GM12878 (cell line): ENCODE measurements at regions not wholly inside any gene's neighbourhood (a gene's known extent, or its start where the extent isn't known, plus 50 kb on each side); places are given as distances from the start of the nearest gene placed in this dataset.

ENCODE experiments used
- BMI1 ChIP-seq: fragments of 450-650 bp; IDR thresholded peaks from 2 replicates; pipeline ENCODE4 v1.6.1; 2016; ENCODE audit warnings: mild to moderate bottlenecking, moderate library complexity, borderline replicate concordance
- CEBPB ChIP-seq, 2 experiments: fragments of 150-350 bp in 1 of 2; IDR thresholded peaks; 2 replicates each; pipeline ENCODE4 v1.6.1; 2012 to 2014; ENCODE audit warnings: low read depth in 2 of 2, low read length in 2 of 2, borderline replicate concordance in 1 of 2, inconsistent platforms in 1 of 2
- E2F8 ChIP-seq: fragments of 450-650 bp; IDR thresholded peaks from 2 replicates; pipeline ENCODE4 v1.6.1; 2018; ENCODE audit warnings: mild to moderate bottlenecking, low read depth, moderate library complexity; ENCODE audit not compliant: partially characterized antibody
- ETV6 ChIP-seq, 2 experiments: fragments of 450-650 bp in 1 of 2; IDR thresholded peaks in 1 of 2; conservative IDR thresholded peaks in 1 of 2; 2 replicates each; pipeline ENCODE4 v1.6.1; 2014; ENCODE audit warnings: antibody characterized with exemption in 1 of 2, borderline replicate concordance in 1 of 2, low read depth in 1 of 2, mild to moderate bottlenecking in 1 of 2, moderate library complexity in 1 of 2
- HDAC2 ChIP-seq: fragments of 200-600 bp; sonication (generic); IDR thresholded peaks from 2 replicates; pipeline ENCODE4 v1.6.1; 2017
- NFYA ChIP-seq: IDR thresholded peaks from 2 replicates; pipeline ENCODE4 v1.6.1; 2011; ENCODE audit warnings: low read depth, mild to moderate bottlenecking, low read length, improper control_type of control experiment, borderline replicate concordance
- POU2F2 ChIP-seq: IDR thresholded peaks from 3 replicates; pipeline ENCODE4 v1.6.1; 2011; ENCODE audit warnings: low read depth, mild to moderate bottlenecking, low read length, borderline replicate concordance
- PRDM15 ChIP-seq: fragments of 450-650 bp; formaldehyde crosslinking; IDR thresholded peaks from 2 replicates; pipeline ENCODE4 v1.4.0; 2020; ENCODE audit warnings: mild to moderate bottlenecking, moderate library complexity
- RELB ChIP-seq: fragments of 450-650 bp; IDR thresholded peaks from 2 replicates; pipeline ENCODE4 v1.6.1; 2017; ENCODE audit warnings: low read depth, mild to moderate bottlenecking, moderate library complexity
- TAF1 ChIP-seq: IDR thresholded peaks from 2 replicates; pipeline ENCODE4 v1.6.1; 2011; ENCODE audit warnings: mild to moderate bottlenecking, low read depth, low read length, borderline replicate concordance
- TBL1XR1 ChIP-seq: IDR thresholded peaks from 2 replicates; pipeline ENCODE4 v1.6.1; 2012; ENCODE audit warnings: low read depth, low read length, improper control_type of control experiment
- USF2 ChIP-seq: IDR thresholded peaks from 2 replicates; pipeline ENCODE4 v1.6.1; 2011; ENCODE audit warnings: low read depth, low read length, improper control_type of control experiment, borderline replicate concordance
- ZBTB4 ChIP-seq: fragments of 450-650 bp; formaldehyde crosslinking; IDR thresholded peaks from 2 replicates; pipeline ENCODE4 v1.4.0; 2022; ENCODE audit warnings: mild to moderate bottlenecking, moderate library complexity
- ZNF384 ChIP-seq: IDR thresholded peaks from 2 replicates; pipeline ENCODE4 v1.6.1; 2012; ENCODE audit warnings: low read depth, mild to moderate bottlenecking, low read length, improper control_type of control experiment, borderline replicate concordance
- ZSCAN29 ChIP-seq: fragments of 450-650 bp; IDR thresholded peaks from 2 replicates; pipeline ENCODE4 v1.6.1; 2017; ENCODE audit warnings: mild to moderate bottlenecking, moderate library complexity

- TF ChIP-seq RELB: peak; percentile 96
- no peak for TF ChIP-seq HDAC2
- no peak for TF ChIP-seq CEBPB (IDR thresholded peaks at IDR 0.05; ENCODE audit: borderline replicate concordance in 1 of 2, low read depth in 2 of 2, low read length in 2 of 2)
- no peak for TF ChIP-seq PRDM15
- peak; percentile 76; the same call in 1 of the 2 replicates for TF ChIP-seq BMI1
- TF ChIP-seq ETV6 (conservative IDR thresholded peaks at IDR 0.05 in 1 of 2, IDR thresholded peaks at IDR 0.05 in 1 of 2; ENCODE audit: borderline replicate concordance in 1 of 2, low read depth in 1 of 2): peak in 1 of 2 experiments; percentile 33; a peak in 1 of 4 replicates
- TF ChIP-seq ZNF384: no peak
- no peak for TF ChIP-seq ZBTB4 (CRISPR knock-in tag)
- no peak for TF ChIP-seq USF2
- peak; percentile 87; the same call in 2 of the 3 replicates for TF ChIP-seq POU2F2
- TF ChIP-seq TBL1XR1: peak; percentile 79; the same call in 1 of the 2 replicates
- no peak for TF ChIP-seq NFYA
- TF ChIP-seq TAF1: no peak
- TF ChIP-seq ZSCAN29: no peak
- TF ChIP-seq E2F8: no peak
Measured at GRCh38 chr10:14389981-14390590, 59.4 kb upstream of the FRMD4A start (continued).
